ENCODE measurements at regions not wholly inside any gene's neighbourhood (a gene's known extent, or its start where the extent isn't known, plus 50 kb on each side); places are given as distances from the start of the nearest gene placed in this dataset.
A peak's percentile ranks its signal among the peaks of the same experiment; 100 is the strongest.

DNA sequence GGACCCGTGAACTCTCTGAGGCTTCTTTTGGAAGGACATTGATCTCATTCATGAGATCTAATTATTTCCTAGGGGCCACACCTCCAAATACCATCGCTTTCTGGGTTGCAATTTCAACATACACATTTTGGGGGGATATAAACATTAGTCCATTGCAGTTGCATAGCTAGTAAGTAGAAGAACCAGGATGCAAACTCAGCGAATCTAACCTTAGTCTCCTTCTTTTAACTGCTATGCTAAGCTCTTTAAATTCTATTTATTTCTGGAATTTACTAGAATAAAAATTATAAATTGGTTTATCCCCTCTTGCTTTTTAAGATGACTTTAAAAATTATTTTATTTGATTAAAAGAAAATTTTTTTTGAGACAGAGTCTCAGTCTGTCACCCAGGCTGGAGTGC, 232.5 kb upstream of the EEF2KMT start:
- POLR2A ChIA-PET: no interaction called here
- intact Hi-C loops (cut with micrococcal nuclease; ENCODE audit: unreplicated experiment) (no loop called here), in situ Hi-C loops (cut with HindIII; ENCODE audit: extremely low pct_ligation_motif_present, low pct_unique_long_range_greater_than_20kb) (no loop called here)
- no peak for FAIRE-seq
- 23% methylated on average over 3 of the region's 3 CpGs for WGBS (ENCODE audit: low lambda C conversion rate)
- Histone ChIP-seq H3K27ac (ENCODE audit: extremely low read length, insufficient read depth, low read length) (no peak overlapping the region), H3K9ac (ENCODE audit: insufficient read depth, low read depth, low read length) (no peak overlapping the region), H3K4me1 (ENCODE audit: insufficient read depth, low read length) (no peaks in the 10 kb centered on the region), H3K9me3 (ENCODE audit: low read length) (no peaks in the 10 kb centered on the region), H3K27me3 (ENCODE audit: control insufficient read depth in 1 of 2, insufficient read depth in 2 of 2, low read length in 2 of 2) (peaks cover 0 to 16% of the 10 kb centered on the region in 2 experiments; a peak in 2 of 5 replicates), H3K79me2 (ENCODE audit: insufficient read depth, low read length) (no peaks in the 10 kb centered on the region), H3K36me3 (replicated peaks in 1 of 2; ENCODE audit: control insufficient read depth in 1 of 2, insufficient read depth in 2 of 2, low read length in 2 of 2) (no peaks in the 10 kb centered on the region), H2AFZ (ENCODE audit: low read length) (no peak overlapping the region), H3K4me3 (replicated peaks in 1 of 3; ENCODE audit: insufficient read depth in 1 of 3, low read depth in 2 of 3, low read length in 3 of 3) (no peak overlapping the region), H4K20me1 (ENCODE audit: insufficient read depth, low read length) (no peaks in the 10 kb centered on the region), H3K4me2 (ENCODE audit: low read depth, low read length) (no peak overlapping the region)
- no TSS peak for BruUV-seq (replicated peaks)
- CTCF ChIA-PET (ENCODE audit: low intra/inter-chr PET ratio, low total read pairs): no interaction called here
- DNase-seq (ENCODE audit: low spot score): no peak
- ATAC-seq: no peak
- TF ChIP-seq SP2 (CRISPR knock-in tag; IDR thresholded peaks at IDR 0.05) (no peak), SETDB1 (CRISPR knock-in tag; IDR thresholded peaks at IDR 0.05; ENCODE audit: borderline replicate concordance) (no peak), MAFK (conservative IDR thresholded peaks at IDR 0.05 in 1 of 2, IDR thresholded peaks at IDR 0.05 in 1 of 2; ENCODE audit: low read length in 2 of 2) (peak; percentile 23 to 73; a peak in 2 of 4 replicates), ZNF75D (CRISPR knock-in tag; IDR thresholded peaks at IDR 0.05; ENCODE audit: borderline replicate concordance) (no peak)
- TF ChIP-seq, protein P1, sequence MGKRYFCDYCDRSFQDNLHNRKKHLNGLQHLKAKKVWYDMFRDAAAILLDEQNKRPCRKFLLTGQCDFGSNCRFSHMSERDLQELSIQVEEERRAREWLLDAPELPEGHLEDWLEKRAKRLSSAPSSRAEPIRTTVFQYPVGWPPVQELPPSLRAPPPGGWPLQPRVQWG (CRISPR knock-in tag; IDR thresholded peaks at IDR 0.05; ENCODE audit: borderline replicate concordance, low read depth): no peak
- TF ChIP-seq, protein P2, sequence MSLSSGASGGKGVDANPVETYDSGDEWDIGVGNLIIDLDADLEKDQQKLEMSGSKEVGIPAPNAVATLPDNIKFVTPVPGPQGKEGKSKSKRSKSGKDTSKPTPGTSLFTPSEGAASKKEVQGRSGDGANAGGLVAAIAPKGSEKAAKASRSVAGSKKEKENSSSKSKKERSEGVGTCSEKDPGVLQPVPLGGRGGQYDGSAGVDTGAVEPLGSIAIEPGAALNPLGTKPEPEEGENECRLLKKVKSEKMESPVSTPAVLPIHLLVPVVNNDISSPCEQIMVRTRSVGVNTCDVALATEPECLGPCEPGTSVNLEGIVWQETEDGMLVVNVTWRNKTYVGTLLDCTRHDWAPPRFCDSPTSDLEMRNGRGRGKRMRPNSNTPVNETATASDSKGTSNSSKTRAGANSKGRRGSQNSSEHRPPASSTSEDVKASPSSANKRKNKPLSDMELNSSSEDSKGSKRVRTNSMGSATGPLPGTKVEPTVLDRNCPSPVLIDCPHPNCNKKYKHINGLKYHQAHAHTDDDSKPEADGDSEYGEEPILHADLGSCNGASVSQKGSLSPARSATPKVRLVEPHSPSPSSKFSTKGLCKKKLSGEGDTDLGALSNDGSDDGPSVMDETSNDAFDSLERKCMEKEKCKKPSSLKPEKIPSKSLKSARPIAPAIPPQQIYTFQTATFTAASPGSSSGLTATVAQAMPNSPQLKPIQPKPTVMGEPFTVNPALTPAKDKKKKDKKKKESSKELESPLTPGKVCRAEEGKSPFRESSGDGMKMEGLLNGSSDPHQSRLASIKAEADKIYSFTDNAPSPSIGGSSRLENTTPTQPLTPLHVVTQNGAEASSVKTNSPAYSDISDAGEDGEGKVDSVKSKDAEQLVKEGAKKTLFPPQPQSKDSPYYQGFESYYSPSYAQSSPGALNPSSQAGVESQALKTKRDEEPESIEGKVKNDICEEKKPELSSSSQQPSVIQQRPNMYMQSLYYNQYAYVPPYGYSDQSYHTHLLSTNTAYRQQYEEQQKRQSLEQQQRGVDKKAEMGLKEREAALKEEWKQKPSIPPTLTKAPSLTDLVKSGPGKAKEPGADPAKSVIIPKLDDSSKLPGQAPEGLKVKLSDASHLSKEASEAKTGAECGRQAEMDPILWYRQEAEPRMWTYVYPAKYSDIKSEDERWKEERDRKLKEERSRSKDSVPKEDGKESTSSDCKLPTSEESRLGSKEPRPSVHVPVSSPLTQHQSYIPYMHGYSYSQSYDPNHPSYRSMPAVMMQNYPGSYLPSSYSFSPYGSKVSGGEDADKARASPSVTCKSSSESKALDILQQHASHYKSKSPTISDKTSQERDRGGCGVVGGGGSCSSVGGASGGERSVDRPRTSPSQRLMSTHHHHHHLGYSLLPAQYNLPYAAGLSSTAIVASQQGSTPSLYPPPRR (CRISPR knock-in tag; IDR thresholded peaks at IDR 0.05; ENCODE audit: borderline replicate concordance): no peak
- TF ChIP-seq, protein P3, sequence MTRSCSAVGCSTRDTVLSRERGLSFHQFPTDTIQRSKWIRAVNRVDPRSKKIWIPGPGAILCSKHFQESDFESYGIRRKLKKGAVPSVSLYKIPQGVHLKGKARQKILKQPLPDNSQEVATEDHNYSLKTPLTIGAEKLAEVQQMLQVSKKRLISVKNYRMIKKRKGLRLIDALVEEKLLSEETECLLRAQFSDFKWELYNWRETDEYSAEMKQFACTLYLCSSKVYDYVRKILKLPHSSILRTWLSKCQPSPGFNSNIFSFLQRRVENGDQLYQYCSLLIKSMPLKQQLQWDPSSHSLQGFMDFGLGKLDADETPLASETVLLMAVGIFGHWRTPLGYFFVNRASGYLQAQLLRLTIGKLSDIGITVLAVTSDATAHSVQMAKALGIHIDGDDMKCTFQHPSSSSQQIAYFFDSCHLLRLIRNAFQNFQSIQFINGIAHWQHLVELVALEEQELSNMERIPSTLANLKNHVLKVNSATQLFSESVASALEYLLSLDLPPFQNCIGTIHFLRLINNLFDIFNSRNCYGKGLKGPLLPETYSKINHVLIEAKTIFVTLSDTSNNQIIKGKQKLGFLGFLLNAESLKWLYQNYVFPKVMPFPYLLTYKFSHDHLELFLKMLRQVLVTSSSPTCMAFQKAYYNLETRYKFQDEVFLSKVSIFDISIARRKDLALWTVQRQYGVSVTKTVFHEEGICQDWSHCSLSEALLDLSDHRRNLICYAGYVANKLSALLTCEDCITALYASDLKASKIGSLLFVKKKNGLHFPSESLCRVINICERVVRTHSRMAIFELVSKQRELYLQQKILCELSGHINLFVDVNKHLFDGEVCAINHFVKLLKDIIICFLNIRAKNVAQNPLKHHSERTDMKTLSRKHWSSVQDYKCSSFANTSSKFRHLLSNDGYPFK (CRISPR knock-in tag; IDR thresholded peaks at IDR 0.05; ENCODE audit: borderline replicate concordance): no peak
- TF ChIP-seq, protein P4, sequence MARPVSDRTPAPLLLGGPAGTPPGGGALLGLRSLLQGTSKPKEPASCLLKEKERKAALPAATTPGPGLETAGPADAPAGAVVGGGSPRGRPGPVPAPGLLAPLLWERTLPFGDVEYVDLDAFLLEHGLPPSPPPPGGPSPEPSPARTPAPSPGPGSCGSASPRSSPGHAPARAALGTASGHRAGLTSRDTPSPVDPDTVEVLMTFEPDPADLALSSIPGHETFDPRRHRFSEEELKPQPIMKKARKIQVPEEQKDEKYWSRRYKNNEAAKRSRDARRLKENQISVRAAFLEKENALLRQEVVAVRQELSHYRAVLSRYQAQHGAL (CRISPR knock-in tag; IDR thresholded peaks at IDR 0.05; ENCODE audit: not compliant biosample characterization): no peak
- TF ChIP-seq, protein P5, sequence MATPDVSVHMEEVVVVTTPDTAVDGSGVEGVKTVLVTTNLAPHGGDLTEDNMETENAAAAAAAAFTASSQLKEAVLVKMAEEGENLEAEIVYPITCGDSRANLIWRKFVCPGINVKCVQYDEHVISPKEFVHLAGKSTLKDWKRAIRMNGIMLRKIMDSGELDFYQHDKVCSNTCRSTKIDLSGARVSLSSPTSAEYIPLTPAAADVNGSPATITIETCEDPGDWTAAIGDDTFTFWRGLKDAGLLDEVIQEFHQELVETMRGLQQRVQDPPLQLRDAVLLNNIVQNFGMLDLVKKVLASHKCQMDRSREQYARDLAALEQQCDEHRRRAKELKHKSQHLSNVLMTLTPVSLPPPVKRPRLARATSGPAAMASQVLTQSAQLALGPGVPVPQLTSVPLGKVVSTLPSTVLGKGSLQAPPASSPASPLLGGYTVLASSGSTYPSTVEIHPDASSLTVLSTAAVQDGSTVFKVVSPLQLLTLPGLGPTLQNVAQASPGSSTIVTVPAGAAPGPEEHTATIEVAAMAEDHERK (CRISPR knock-in tag; IDR thresholded peaks at IDR 0.05; ENCODE audit: low read depth): no peak

All from HepG2 (cell line).